Neural cell (in vitro differentiated cells): ENCODE measurements at regions not wholly inside any gene's neighbourhood (a gene's known extent, or its start where the extent isn't known, plus 50 kb on each side); places are given as distances from the start of the nearest gene placed in this dataset.

Experiments
- CTCF ChIP-seq: fragments of 450-650 bp; IDR thresholded peaks from 2 replicates; pipeline ENCODE4 v1.5.1; 2014; ENCODE audit warnings: antibody characterized with exemption, mild to moderate bottlenecking, moderate library complexity; ENCODE audit not compliant: poor library complexity, severe bottlenecking
- EZH2 ChIP-seq: fragments of 200-600, 300-800 bp; shearing (Covaris generic), sonication (generic); IDR thresholded peaks from 2 replicates; pipeline ENCODE4 v1.6.1; 2014; ENCODE audit warnings: antibody characterized with exemption, low read length, borderline replicate concordance, mild to moderate bottlenecking; ENCODE audit not compliant: insufficient read depth, poor library complexity, severe bottlenecking
- POLR2AphosphoS5 ChIP-seq: IDR thresholded peaks from 2 replicates; pipeline ENCODE4 v1.6.1; 2012

- TF ChIP-seq CTCF, result no peak
- TF ChIP-seq POLR2AphosphoS5, result no peak
- TF ChIP-seq EZH2, result no peak
These were observed 396.3 kb downstream of the IRS1 start for GRCh38 chr2:226403369-226403768.
